Ovary (tissue), 3 donors: ENCODE measurements at regions not wholly inside any gene's neighbourhood (a gene's known extent, or its start where the extent isn't known, plus 50 kb on each side); places are given as distances from the start of the nearest gene placed in this dataset.

Experiments used
- EP300 ChIP-seq: sonication (generic); formaldehyde crosslinking; IDR thresholded peaks from one replicate; pipeline ENCODE4 v1.6.1; 2017; ENCODE audit warnings: antibody characterized with exemption
- POLR2A ChIP-seq: fragments of 450-650 bp; IDR thresholded peaks from one replicate; pipeline ENCODE4 v1.6.1; 2017; ENCODE audit warnings: antibody characterized with exemption, mild to moderate bottlenecking, moderate library complexity
- TF ChIP-seq, protein P1 (sequence below), 3 donors: fragments of 450-650 bp in 2 of 3; fragments of 200-600 bp in 1 of 3; IDR thresholded peaks; one replicate each; pipeline versions ENCODE4 v1.5.1 to v1.8.0; 2016 to 2022; ENCODE audit warnings: antibody characterized with exemption in 3 of 3, mild to moderate bottlenecking in 1 of 3
- donor health status: DM: no; HTN: no; CAD: no.

DNA sequence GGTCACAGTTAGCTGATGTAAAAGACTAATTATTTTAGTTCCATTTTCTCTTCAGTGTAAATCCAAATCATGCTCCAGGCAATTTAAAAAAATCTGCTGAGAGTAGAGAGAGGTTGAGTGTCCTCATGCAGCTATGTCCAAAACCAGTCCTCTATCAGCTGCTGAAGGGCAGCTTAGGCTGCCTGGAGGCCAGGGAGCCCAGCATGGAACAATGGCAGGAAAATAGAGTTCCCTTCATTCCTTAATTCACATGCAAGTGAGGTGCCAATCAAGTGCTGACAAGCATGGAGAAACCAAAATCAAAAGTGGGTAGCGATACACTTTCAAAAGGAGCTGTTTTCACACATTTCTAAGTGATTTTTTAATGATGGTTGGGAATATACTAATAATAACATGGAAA, 78.3 kb upstream of the POU5F2 start:
- TF ChIP-seq, protein P1, sequence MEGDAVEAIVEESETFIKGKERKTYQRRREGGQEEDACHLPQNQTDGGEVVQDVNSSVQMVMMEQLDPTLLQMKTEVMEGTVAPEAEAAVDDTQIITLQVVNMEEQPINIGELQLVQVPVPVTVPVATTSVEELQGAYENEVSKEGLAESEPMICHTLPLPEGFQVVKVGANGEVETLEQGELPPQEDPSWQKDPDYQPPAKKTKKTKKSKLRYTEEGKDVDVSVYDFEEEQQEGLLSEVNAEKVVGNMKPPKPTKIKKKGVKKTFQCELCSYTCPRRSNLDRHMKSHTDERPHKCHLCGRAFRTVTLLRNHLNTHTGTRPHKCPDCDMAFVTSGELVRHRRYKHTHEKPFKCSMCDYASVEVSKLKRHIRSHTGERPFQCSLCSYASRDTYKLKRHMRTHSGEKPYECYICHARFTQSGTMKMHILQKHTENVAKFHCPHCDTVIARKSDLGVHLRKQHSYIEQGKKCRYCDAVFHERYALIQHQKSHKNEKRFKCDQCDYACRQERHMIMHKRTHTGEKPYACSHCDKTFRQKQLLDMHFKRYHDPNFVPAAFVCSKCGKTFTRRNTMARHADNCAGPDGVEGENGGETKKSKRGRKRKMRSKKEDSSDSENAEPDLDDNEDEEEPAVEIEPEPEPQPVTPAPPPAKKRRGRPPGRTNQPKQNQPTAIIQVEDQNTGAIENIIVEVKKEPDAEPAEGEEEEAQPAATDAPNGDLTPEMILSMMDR (IDR thresholded peaks at IDR 0.05) = no peak
- TF ChIP-seq POLR2A (no peak), EP300 (no peak)
